ENCODE measurements at regions not wholly inside any gene's neighbourhood (a gene's known extent, or its start where the extent isn't known, plus 50 kb on each side); places are given as distances from the start of the nearest gene placed in this dataset.

DNA sequence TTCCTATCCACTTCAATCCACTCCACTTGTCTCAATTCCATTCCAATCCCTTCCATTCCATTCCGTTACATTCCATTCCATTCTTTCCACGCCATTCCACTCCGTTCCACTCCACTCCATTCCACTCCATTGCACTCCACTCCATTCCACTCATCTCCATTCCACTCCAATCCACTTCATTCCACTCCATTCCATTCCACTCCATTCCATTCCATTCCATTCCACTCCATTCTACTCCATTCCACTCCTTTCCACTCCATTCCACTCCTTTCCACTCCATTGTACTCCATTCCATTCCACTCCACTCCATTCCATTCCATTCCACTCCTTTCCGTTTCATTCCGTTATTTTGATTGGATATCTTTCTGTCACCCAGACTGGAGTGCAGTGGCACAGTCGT lies 1158.7 kb downstream of the TSPY10 start:
- no peak for ATAC-seq
- TF ChIP-seq ZC3H10 (CRISPR knock-in tag; IDR thresholded peaks at IDR 0.05), result no peak
- no peak for TF ChIP-seq PPARA (CRISPR knock-in tag; IDR thresholded peaks at IDR 0.05; ENCODE audit: borderline replicate concordance)
- no peak for TF ChIP-seq ARNTL (CRISPR knock-in tag; IDR thresholded peaks at IDR 0.05; ENCODE audit: borderline replicate concordance, low read depth)
- no peak for TF ChIP-seq ZNF565 (CRISPR knock-in tag; conservative IDR thresholded peaks at IDR 0.05; ENCODE audit: low read depth)
- no peak for TF ChIP-seq ISL1 (CRISPR knock-in tag; IDR thresholded peaks at IDR 0.05)
